ENCODE measurements at regions not wholly inside any gene's neighbourhood (a gene's known extent, or its start where the extent isn't known, plus 50 kb on each side); places are given as distances from the start of the nearest gene placed in this dataset.

- no peak for DNase-seq (ENCODE audit: low read depth in 2 of 2)
Observed at GRCh38 chr3:194279701-194280360, 71.3 kb downstream of the CPN2 start.

DNA sequence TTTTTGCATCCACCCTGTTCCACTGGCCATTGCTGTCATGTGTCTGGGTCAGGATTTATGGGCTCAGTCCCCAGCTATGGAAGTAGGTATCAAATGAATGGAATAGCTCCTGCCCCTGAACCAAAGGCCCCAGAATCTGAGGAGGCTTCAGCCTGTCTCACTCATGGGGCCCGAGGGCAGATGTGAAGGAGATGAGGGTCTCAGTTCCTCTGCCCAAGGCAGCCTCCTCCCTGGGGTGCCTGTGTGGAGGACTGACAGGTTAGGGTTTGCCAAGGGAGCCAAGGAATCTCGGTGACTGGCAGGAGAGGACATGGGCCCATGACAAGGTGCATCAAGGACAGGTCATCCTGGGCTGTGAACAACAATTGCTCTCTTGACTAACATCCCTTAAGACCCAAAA is 70.4 kb downstream of the CPN2 start:
- DNase-seq (ENCODE audit: low read depth in 2 of 2), result no peak

DNA sequence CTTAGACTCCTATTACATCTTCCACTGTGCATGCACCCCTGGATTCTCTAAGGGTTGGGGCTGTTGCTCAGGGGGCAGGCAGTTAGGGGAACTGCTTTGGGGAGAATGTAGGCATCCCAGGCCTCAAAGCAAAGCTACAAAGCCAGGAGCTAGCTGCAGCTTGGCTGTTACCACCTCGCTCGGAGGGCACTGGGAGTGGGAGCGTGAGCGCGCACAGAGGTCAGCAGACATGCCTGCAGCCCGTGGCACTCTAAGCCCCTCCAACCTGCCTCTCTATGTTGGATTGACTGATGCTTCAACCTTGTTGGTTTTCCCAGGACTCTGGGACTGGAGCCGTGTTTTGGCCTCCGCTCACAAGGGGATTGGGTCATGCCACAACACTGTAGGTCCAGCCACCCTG is 69.8 kb downstream of the CPN2 start:
- no peak for DNase-seq (ENCODE audit: low read depth in 2 of 2)

DNA sequence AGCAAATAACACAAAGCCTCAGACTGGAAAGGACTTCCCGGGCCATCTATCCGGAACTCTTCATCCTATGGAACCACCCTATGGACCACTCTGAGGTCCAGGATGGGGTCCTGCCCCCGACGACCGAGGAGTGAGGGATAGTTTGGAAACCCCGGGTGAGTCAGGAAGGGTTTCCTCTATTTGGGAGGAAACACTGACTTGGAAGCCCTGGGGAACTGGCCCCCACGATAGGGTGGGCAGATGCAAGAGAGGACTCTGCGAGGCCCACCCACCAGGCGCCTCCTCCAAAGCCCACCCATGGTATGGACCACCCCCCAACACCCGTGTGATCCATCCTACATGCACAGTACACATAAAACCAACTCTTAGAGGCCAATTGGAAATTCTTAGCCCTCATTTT is 69.4 kb downstream of the CPN2 start:
- DNase-seq (ENCODE audit: low read depth in 2 of 2), result no peak

DNA sequence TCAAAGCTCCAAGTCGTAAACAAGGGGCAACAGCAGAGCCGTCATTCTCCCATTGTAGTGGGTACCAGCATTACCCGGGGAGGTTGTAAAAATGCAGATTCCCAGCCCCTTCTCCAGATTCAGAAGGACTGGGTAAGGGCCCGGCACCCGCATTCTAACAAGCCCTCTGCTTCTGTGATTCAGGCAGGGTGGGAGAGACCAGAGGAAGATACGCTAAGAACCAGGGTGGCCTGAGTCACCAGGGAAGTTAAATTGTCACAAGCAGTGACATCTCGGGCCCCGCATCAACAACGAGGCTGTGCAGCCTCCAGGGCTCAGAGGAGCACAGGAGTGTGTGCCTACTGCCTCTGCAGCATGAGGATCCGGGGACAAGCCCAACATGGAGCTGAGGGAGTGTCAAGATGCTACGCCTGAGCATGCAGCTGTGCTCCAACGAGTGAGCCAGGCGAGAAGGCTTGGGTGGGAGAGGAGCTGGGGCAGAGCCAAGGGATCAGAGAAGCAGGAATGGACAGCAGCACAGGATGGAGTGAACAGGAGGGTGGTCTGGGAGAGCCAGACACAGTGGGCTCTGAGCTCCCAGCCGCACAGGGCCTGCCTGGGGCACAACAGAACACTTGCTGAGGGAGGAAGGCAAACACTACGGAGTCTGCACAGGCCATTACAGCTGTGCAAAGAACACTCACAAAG is 68.5 kb downstream of the CPN2 start:
- no peak for DNase-seq (ENCODE audit: low read depth in 2 of 2)

GRCh38 chr3:194283221-194284006 is 67.7 kb downstream of the CPN2 start:
- DNase-seq (ENCODE audit: low read depth in 2 of 2), result no peak

DNA sequence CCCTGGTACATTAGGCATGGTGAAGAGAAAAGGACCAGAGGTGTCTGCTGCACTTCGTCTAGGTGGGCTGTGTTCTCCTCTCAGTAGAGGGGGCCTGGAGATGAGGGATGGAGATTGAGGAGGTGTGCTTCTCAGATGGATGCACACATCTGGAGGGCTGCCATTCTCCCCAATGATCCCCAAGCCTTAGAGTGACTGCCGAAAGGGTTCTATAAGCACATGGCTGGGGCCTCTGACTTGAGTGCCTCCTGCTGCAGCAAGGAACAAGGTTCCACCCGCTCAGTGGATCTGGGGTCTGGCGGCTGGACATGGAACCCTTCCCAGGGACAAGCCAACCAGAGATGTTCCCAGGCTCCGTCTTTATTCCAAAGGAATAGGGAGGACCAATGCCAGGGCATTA is 66.8 kb downstream of the CPN2 start:
- DNase-seq (ENCODE audit: low read depth in 2 of 2), result no peak

GRCh38 chr3:194285024-194285849 is 65.9 kb downstream of the CPN2 start:
- no peak for DNase-seq (ENCODE audit: low read depth in 2 of 2)

GRCh38 chr3:194285850-194286197 is 65.3 kb downstream of the CPN2 start:
- no peak for DNase-seq (ENCODE audit: low read depth in 2 of 2)

GRCh38 chr3:194286375-194287146 is 64.6 kb downstream of the CPN2 start:
- DNase-seq (ENCODE audit: low read depth in 2 of 2), result no peak

GRCh38 chr3:194287374-194287773 is 63.8 kb downstream of the CPN2 start:
- DNase-seq (ENCODE audit: low read depth in 2 of 2), result no peak

DNA sequence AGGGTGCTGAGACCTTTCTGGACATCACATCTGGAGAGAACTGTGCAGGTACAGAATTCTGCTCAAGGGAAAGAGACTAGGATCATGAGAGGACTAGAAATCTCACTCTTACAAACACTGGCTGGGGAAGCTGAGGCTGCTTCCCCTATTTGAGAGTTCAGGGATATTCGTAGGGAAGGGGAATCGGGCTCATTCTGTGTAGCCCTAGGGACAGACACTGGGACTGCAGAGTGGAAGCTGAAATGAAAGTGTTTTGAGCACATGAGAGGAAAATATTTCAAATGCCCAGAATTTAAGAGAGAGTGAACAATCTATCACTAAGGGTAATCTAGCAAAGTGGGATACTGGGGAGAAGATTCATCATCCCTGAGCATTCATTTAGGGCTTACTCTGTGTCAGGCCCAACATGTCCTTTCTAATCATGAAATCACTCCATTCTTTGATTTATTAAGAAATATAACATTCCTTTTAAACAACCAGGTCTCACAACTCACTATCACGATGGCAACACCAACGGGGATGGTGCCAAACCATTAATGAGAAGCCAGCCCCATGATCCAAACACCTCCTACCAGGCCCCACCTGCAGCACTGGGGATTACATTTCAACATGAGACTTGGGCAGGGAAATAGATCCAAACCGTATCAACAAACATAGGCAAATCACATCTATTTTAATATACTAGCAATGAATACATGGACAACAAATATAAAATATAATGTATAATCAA is 63.0 kb downstream of the CPN2 start:
- no peak for DNase-seq (ENCODE audit: low read depth in 2 of 2)
